ENCODE measurements at regions not wholly inside any gene's neighbourhood (a gene's known extent, or its start where the extent isn't known, plus 50 kb on each side); places are given as distances from the start of the nearest gene placed in this dataset.

DNA sequence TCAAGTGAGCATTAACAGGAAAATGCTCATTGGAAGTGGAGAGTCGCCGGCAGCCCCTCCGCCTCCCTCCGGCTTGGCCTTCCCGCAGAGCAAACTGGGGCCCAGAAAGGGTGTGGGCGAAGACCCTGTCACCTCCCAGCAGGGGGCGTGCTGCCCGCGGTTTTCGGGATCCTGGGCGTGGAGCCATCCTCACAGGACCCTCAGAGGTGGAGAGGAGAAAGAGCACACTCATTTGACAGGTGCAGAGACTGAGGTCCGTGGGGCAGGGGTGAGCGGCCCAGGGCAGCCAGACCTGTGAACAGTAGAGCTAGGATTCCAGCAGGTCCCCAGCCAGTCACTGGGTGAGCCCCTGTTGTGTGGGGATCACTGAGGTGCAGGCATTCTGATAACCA lies 1002.9 kb downstream of the KCNJ18 start:
- in situ Hi-C loops (cut with HindIII; ENCODE audit: low sequenced_read_pairs), result no loop called here
- no peak for DNase-seq (ENCODE audit: low read depth, low spot score)
- TF ChIP-seq, protein P1, sequence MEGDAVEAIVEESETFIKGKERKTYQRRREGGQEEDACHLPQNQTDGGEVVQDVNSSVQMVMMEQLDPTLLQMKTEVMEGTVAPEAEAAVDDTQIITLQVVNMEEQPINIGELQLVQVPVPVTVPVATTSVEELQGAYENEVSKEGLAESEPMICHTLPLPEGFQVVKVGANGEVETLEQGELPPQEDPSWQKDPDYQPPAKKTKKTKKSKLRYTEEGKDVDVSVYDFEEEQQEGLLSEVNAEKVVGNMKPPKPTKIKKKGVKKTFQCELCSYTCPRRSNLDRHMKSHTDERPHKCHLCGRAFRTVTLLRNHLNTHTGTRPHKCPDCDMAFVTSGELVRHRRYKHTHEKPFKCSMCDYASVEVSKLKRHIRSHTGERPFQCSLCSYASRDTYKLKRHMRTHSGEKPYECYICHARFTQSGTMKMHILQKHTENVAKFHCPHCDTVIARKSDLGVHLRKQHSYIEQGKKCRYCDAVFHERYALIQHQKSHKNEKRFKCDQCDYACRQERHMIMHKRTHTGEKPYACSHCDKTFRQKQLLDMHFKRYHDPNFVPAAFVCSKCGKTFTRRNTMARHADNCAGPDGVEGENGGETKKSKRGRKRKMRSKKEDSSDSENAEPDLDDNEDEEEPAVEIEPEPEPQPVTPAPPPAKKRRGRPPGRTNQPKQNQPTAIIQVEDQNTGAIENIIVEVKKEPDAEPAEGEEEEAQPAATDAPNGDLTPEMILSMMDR (IDR thresholded peaks at IDR 0.05; ENCODE audit: low read depth, low read length), result no peak
- H3K4me3 ChIP-seq (ENCODE audit: low read depth, low read length), result no peak overlapping the region

DNA sequence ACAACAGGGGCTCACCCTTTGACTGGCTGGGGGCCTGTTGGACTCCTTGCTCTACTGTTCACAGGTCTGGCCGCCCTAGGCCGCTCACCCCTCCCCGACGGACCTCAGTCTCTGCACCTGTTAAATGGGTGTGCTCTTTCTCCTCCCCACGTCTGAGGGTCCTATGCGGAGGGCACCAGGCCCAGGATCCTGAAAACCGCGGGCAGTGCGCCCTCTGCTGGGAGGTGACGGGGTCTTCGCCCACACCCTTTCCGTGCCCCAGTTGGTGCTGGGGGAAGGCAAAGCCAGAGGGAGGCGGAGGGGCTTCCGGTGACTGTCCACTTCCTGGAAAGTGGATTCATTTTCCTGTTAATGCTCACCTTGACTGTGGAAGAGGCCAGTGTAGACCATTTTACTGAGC lies 1010.9 kb downstream of the KCNJ18 start:
- in situ Hi-C loops (cut with HindIII; ENCODE audit: low sequenced_read_pairs), result no loop called here
- no peak for DNase-seq (ENCODE audit: low read depth, low spot score)
- TF ChIP-seq, protein P1 (IDR thresholded peaks at IDR 0.05; ENCODE audit: low read depth, low read length), result no peak
- no peak overlapping the region for H3K4me3 ChIP-seq (ENCODE audit: low read depth, low read length)

DNA sequence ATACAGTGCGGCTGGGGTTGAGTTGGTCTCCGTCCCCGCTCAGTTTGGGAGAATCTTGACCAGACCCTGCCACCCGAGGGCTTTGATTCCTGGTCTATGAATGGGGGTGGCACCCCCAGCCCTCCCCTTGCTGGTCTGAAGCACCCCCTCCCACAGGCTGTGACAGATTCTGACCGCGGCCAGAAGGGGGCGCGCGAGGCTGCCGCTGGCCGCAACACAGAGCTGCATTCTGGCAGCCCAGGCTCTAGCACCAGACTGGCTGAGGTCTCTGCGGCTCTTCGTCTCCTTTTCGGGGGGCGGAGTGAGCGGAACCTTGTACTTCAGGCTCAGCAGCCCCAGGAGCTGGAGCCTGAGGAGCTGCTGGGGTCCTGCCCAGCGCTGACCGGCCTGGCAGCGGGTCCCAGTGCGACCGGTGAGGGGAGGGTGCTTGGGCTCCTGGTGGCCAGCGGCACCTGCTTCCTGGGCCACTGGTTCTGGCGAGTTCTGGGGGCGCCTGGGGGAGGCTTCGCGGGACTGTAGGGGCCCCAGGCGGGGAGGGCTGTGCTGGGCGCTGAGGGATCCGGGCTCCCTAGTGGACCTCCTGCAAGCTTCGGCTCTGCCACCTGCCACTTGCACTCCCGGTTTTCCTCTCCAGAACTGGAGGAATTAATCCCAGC lies 1011.6 kb downstream of the KCNJ18 start:
- in situ Hi-C loops (cut with HindIII; ENCODE audit: low sequenced_read_pairs), result no loop called here
- TF ChIP-seq, protein P1 (IDR thresholded peaks at IDR 0.05; ENCODE audit: low read depth, low read length), result no peak
- no peak for DNase-seq (ENCODE audit: low read depth, low spot score)
- H3K4me3 ChIP-seq (ENCODE audit: low read depth, low read length), result no peak overlapping the region

DNA sequence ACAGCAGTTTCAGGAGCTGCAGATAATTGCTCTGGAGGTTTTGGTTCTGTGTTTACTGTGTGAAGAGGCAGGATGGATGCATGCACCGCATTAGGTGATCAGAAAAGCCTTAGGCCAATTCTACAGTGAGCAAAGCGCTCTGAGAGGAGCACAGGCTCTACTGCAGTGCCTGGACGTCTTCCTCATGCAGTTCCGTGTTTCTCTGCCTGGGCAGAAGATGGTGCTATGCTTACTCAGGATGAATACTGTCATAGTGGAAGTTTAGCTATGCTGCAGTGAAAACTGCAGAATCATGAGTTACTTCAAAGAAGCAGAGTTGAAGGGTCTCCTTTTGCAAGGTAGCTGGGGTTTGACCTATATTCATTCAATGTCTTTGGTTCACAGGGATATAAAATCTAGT lies 1012.4 kb downstream of the KCNJ18 start:
- in situ Hi-C loops (cut with HindIII; ENCODE audit: low sequenced_read_pairs), result no loop called here
- no peak for DNase-seq (ENCODE audit: low read depth, low spot score)
- TF ChIP-seq, protein P1 (IDR thresholded peaks at IDR 0.05; ENCODE audit: low read depth, low read length), result no peak
- no peak overlapping the region for H3K4me3 ChIP-seq (ENCODE audit: low read depth, low read length)

DNA sequence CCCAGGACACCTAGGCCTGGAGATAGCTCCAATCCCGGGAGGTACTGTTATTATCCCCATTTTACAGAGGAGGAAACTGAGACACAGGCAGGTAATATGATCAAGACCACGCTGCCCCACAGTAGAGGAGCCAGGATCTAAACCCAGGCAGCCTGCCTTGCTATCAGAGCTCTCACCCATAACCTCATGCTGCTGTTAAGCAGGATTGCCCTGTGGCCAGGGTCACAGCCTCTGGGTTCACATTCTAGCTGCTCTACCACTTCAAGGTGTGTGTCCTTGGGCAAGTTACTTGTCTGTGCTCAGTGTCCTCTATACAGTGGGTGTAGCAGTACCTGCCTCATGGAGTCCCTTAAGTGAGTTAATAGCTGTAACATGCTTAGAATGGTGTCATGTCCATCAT lies 1015.3 kb downstream of the KCNJ18 start:
- in situ Hi-C loops (cut with HindIII; ENCODE audit: low sequenced_read_pairs), result no loop called here
- no peak overlapping the region for H3K4me3 ChIP-seq (ENCODE audit: low read depth, low read length)
- TF ChIP-seq, protein P1 (IDR thresholded peaks at IDR 0.05; ENCODE audit: low read depth, low read length), result no peak
- no peak for DNase-seq (ENCODE audit: low read depth, low spot score)

DNA sequence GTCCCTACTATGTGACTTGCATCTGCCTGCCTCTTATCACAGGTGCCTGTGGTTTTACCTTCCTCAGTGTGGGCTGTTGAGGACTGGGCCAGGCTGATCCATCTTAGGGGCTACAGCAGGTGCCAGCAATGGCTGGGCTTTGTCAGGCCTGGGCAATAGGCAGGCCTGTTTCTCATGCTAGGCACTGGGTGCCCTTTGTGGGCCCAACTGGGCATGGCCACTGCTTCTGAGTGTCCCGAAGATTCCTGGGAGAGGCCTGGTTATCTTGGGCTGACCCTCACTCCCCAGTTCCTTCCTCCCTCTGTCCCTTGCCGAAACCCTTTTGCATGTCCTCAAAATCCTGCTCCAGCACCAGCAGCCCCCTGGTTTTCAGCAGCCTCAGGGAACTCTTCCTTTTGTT lies 1024.9 kb downstream of the KCNJ18 start:
- no peak for DNase-seq (ENCODE audit: low read depth, low spot score)
- TF ChIP-seq, protein P1 (IDR thresholded peaks at IDR 0.05; ENCODE audit: low read depth, low read length), result no peak
- H3K4me3 ChIP-seq (ENCODE audit: low read depth, low read length), result no peak overlapping the region
- in situ Hi-C loops (cut with HindIII; ENCODE audit: low sequenced_read_pairs), result no loop called here
